HCT116 (cell line): ENCODE measurements at regions not wholly inside any gene's neighbourhood (a gene's known extent, or its start where the extent isn't known, plus 50 kb on each side); places are given as distances from the start of the nearest gene placed in this dataset.

Source experiments
- ATAC-seq: fragments of 200-7000 bp; cut with Tn5 transposase; 2 replicates; pipeline ENCODE4 v1.9.1; 2020; ENCODE audit warnings: mild to moderate bottlenecking, moderate library complexity
- BruUV-seq: library from RNA; stranded (reverse); fragments of 400-500 nt; replicated peaks from 2 replicates; lab custom pipeline; 2021; lab: Mats Ljungman, UMichigan
- CTCF ChIA-PET: fragments of 300-600 bp; sonication (Branson Sonifier 250); formaldehyde crosslinking; loops from one replicate; lab custom pipeline; 2021; ENCODE audit warnings: antibody characterized with exemption; lab: Charles Lee
- POLR2A ChIA-PET: fragments of 300-600, 350-600 bp; sonication (Branson Sonifier 250); formaldehyde crosslinking; loops from one replicate; lab custom pipeline; 2021; ENCODE audit warnings: antibody characterized with exemption; lab: Charles Lee
- RAD21 ChIA-PET, 2 experiments: fragments of 300-600 bp; sonication (Branson Sonifier 250); formaldehyde crosslinking; loops; one replicate each; lab custom pipeline; 2023; ENCODE audit warnings: low total read pairs in 2 of 2; ENCODE audit not compliant: uncharacterized antibody in 2 of 2, unreplicated experiment in 2 of 2, low non-redundant PET in 1 of 2; lab: Charles Lee
- DNase-seq: peaks from one replicate; pipeline ENCODE4 v3.0.0-alpha.2; 2010; ENCODE audit warnings: low read depth, low spot score
- H2AFZ ChIP-seq: fragments of 200-600 bp; shearing (Covaris generic), sonication (generic); 2 replicates; pipeline ENCODE4 v1.6.1; 2017; ENCODE audit warnings: low read depth, mixed run types, mixed read lengths, antibody characterized with exemption, low read length; ENCODE audit not compliant: poor library complexity, severe bottlenecking
- H3K27ac ChIP-seq: 2 replicates; pipeline ENCODE4 v1.5.1; 2012; ENCODE audit warnings: low read depth, low read length
- H3K27me3 ChIP-seq: fragments of 200-600 bp; sonication (generic); 2 replicates; pipeline ENCODE4 v1.6.1; 2016; ENCODE audit warnings: mixed run types, low read length, mixed read lengths; ENCODE audit not compliant: insufficient read depth
- H3K36me3 ChIP-seq, 2 experiments: fragments of 200-500 bp in 1 of 2; fragments of 200-600 bp in 1 of 2; sonication (Bioruptor generic) in 1 of 2; sonication (generic) in 1 of 2; 2 replicates each; pipeline versions ENCODE4 v1.5.1 to v1.6.1; 2014 to 2016; ENCODE audit warnings: low read length in 2 of 2, inconsistent platforms in 1 of 2, mixed read lengths in 1 of 2, mixed run types in 1 of 2; ENCODE audit not compliant: insufficient read depth in 2 of 2, control insufficient read depth in 1 of 2
- H3K4me1 ChIP-seq, 2 experiments: fragments of 200-600 bp in 1 of 2; sonication (generic) in 1 of 2; 2 replicates each; pipeline versions ENCODE4 v1.5.1 to v1.6.1; 2012 to 2017; ENCODE audit warnings: low read length in 2 of 2, inconsistent platforms in 1 of 2, mild to moderate bottlenecking in 1 of 2, mixed read lengths in 1 of 2, mixed run types in 1 of 2, moderate library complexity in 1 of 2; ENCODE audit not compliant: insufficient read depth in 2 of 2, control insufficient read depth in 1 of 2
- H3K4me2 ChIP-seq: fragments of 200-600 bp; sonication (generic); 2 replicates; pipeline ENCODE4 v1.6.1; 2017; ENCODE audit warnings: mixed run types, low read length, mixed read lengths
- H3K4me3 ChIP-seq, 2 experiments: fragments of 200-600 bp in 1 of 2; sonication (generic) in 1 of 2; replicated peaks in 1 of 2; 2 replicates each; pipeline ENCODE4 v1.5.1; 2011 to 2016; ENCODE audit warnings: low read length in 2 of 2, control low read depth in 1 of 2, low read depth in 1 of 2, mild to moderate bottlenecking in 1 of 2, mixed read lengths in 1 of 2, mixed run types in 1 of 2
- H3K79me2 ChIP-seq: fragments of 200-600 bp; sonication (generic); 2 replicates; pipeline ENCODE4 v1.6.1; 2017; ENCODE audit warnings: mild to moderate bottlenecking, mixed run types, low read length, moderate library complexity, mixed read lengths; ENCODE audit not compliant: insufficient read depth
- H3K9ac ChIP-seq: fragments of 200-600 bp; sonication (generic); 2 replicates; pipeline ENCODE4 v1.6.1; 2016; ENCODE audit warnings: low read length, mixed read lengths
- H3K9me2 ChIP-seq: fragments of 200-600 bp; sonication (generic), shearing (Covaris generic); 2 replicates; pipeline ENCODE4 v1.6.1; 2017; ENCODE audit warnings: mixed run types, mild to moderate bottlenecking, moderate library complexity; ENCODE audit not compliant: insufficient read depth
- H3K9me3 ChIP-seq, 2 experiments: fragments of 200-500 bp in 1 of 2; fragments of 200-600 bp in 1 of 2; sonication (Bioruptor generic) in 1 of 2; sonication (generic) in 1 of 2; 2 replicates each; pipeline ENCODE4 v1.6.1; 2014 to 2017; ENCODE audit warnings: low read length in 2 of 2, mixed read lengths in 2 of 2, inconsistent platforms in 1 of 2, low read depth in 1 of 2, mild to moderate bottlenecking in 1 of 2, mixed run types in 1 of 2, moderate library complexity in 1 of 2; ENCODE audit not compliant: control insufficient read depth in 1 of 2, insufficient read depth in 1 of 2
- H4K20me1 ChIP-seq: fragments of 200-600 bp; sonication (generic), shearing (Covaris generic); 2 replicates; pipeline ENCODE4 v1.6.1; 2017; ENCODE audit warnings: mixed run types, mild to moderate bottlenecking, moderate library complexity; ENCODE audit not compliant: insufficient read depth
- ATF3 ChIP-seq: IDR thresholded peaks from 2 replicates; pipeline ENCODE4 v1.6.1; 2012
- CBX3 ChIP-seq: IDR thresholded peaks from 2 replicates; pipeline ENCODE4 v1.6.1; 2012; ENCODE audit warnings: low read depth
- CTCF ChIP-seq, 3 experiments: fragments of 200-600 bp in 1 of 3; sonication (generic) in 1 of 3; IDR thresholded peaks in 2 of 3; conservative IDR thresholded peaks in 1 of 3; 2 replicates each; pipeline ENCODE4 v1.5.1; 2012 to 2017; ENCODE audit warnings: low read depth in 2 of 3, low read length in 2 of 3, antibody characterized with exemption in 1 of 3, borderline replicate concordance in 1 of 3, control low read depth in 1 of 3, mild to moderate bottlenecking in 1 of 3, mixed read lengths in 1 of 3, mixed run types in 1 of 3, moderate library complexity in 1 of 3; ENCODE audit not compliant: insufficient read depth in 1 of 3
- FOSL1 ChIP-seq: IDR thresholded peaks from 2 replicates; pipeline ENCODE4 v1.6.1; 2012; ENCODE audit warnings: low read depth
- MAX ChIP-seq: IDR thresholded peaks from 2 replicates; pipeline ENCODE4 v1.6.1; 2012
- POLR2A ChIP-seq: IDR thresholded peaks from 2 replicates; pipeline ENCODE4 v1.7.0; 2011; ENCODE audit warnings: borderline replicate concordance; ENCODE audit not compliant: insufficient read depth, insufficient read length; ENCODE audit errors: extremely low read depth
- RAD21 ChIP-seq: IDR thresholded peaks from 2 replicates; pipeline ENCODE4 v1.6.1; 2012; ENCODE audit warnings: low read depth, mild to moderate bottlenecking
- SP1 ChIP-seq: IDR thresholded peaks from 2 replicates; pipeline ENCODE4 v1.6.1; 2012; ENCODE audit warnings: low read depth
- ZNF274 ChIP-seq: fragments of 200-500 bp; sonication (Bioruptor generic); IDR thresholded peaks from 2 replicates; pipeline ENCODE4 v1.6.1; 2014; ENCODE audit warnings: mild to moderate bottlenecking, low read depth, low read length, inconsistent platforms
- intact Hi-C: fragments of 100-400 bp; cut with micrococcal nuclease; formaldehyde crosslinking; loops from 2 replicates; pipeline ENCODE4 v1.10.0; 2022

GRCh38 chr10:106198275-106198674 lies 966.2 kb downstream of the SORCS1 start:
- POLR2A ChIA-PET, result no interaction called here

GRCh38 chr10:106189292-106189691 lies 975.2 kb downstream of the SORCS1 start:
- no TSS peak for BruUV-seq
- DNase-seq (no peak), ATAC-seq (peak; percentile 50)
- RAD21 ChIA-PET, result no interaction called here
- H3K9ac ChIP-seq, result no peak overlapping the region
- H3K79me2 ChIP-seq, result no peaks in the 10 kb centered on the region
- H3K27ac ChIP-seq, result no peak overlapping the region
- H3K4me3 ChIP-seq, result no peak overlapping the region
- POLR2A ChIA-PET, result no interaction called here
- no peaks in the 10 kb centered on the region for H3K27me3 ChIP-seq
- CTCF ChIA-PET, result no interaction called here
- H3K36me3 ChIP-seq, result no peaks in the 10 kb centered on the region
- intact Hi-C loops, result no loop called here
- TF ChIP-seq SP1, result no peak
- peak in 2 of 3 experiments; percentile 27 to 42; a peak in 3 of 6 replicates for TF ChIP-seq CTCF (IDR thresholded peaks at IDR 0.05 in 2 of 3, conservative IDR thresholded peaks at IDR 0.05 in 1 of 3; ENCODE audit: borderline replicate concordance in 1 of 3, insufficient read depth in 1 of 3, low read depth in 2 of 3, low read length in 2 of 3)
- no peaks in the 10 kb centered on the region for H3K4me1 ChIP-seq
- no peak overlapping the region for H3K4me2 ChIP-seq
- H3K9me2 ChIP-seq, result no peaks in the 10 kb centered on the region
- H4K20me1 ChIP-seq, result no peaks in the 10 kb centered on the region
- peaks cover 7 to 8% of the 10 kb centered on the region in 2 experiments; a peak in 2 of 4 replicates for H3K9me3 ChIP-seq
- no peak overlapping the region for H2AFZ ChIP-seq

More at GRCh38 chr10:106198275-106198674, 966.2 kb downstream of the SORCS1 start:
- no peak overlapping the region for H3K4me3 ChIP-seq
- H3K9ac ChIP-seq, result no peak overlapping the region
- H3K36me3 ChIP-seq, result no peaks in the 10 kb centered on the region
- BruUV-seq, result no TSS peak
- peaks cover 11 to 31% of the 10 kb centered on the region in 2 experiments; a peak in 3 of 4 replicates for H3K9me3 ChIP-seq
- ChIA-PET CTCF (no interaction called here), RAD21 (no interaction called here)
- no peak overlapping the region for H3K27ac ChIP-seq
- no peaks in the 10 kb centered on the region for H3K4me1 ChIP-seq
- H4K20me1 ChIP-seq, result no peaks in the 10 kb centered on the region
- H3K9me2 ChIP-seq, result no peaks in the 10 kb centered on the region
- no peaks in the 10 kb centered on the region for H3K79me2 ChIP-seq
- TF ChIP-seq RAD21 (no peak), ATF3 (no peak), MAX (no peak), FOSL1 (no peak), POLR2A (no peak), CBX3 (no peak), ZNF274 (no peak)
- TF ChIP-seq, all 23 proteins: peak for 0
- Histone ChIP-seq H3K27me3 (no peaks in the 10 kb centered on the region), H2AFZ (no peak overlapping the region), H3K4me2 (no peak overlapping the region)
- ATAC-seq (no peak), DNase-seq (no peak)
- intact Hi-C loops, result no loop called here
